ENCODE measurements at regions not wholly inside any gene's neighbourhood (a gene's known extent, or its start where the extent isn't known, plus 50 kb on each side); places are given as distances from the start of the nearest gene placed in this dataset.

GRCh38 chr1:192059407-192059806, 98.9 kb upstream of the RGS18 start:
- H3K27ac ChIP-seq (ENCODE audit: control insufficient read depth, insufficient read depth, low read length) = no peak overlapping the region
- no peaks in the 10 kb centered on the region for H4K20me1 ChIP-seq (ENCODE audit: control insufficient read depth, extremely low read depth, insufficient read depth, low read length)
- H3K9me3 ChIP-seq (ENCODE audit: control insufficient read depth, low read depth, low read length) = no peaks in the 10 kb centered on the region
- H3K4me1 ChIP-seq (ENCODE audit: control insufficient read depth, extremely low read depth, insufficient read depth, low read length) = peaks cover 2% of the 10 kb centered on the region
- no peak overlapping the region for H3K4me2 ChIP-seq (ENCODE audit: control insufficient read depth, extremely low read depth, insufficient read depth, low read depth, low read length)
- no peak for FAIRE-seq
- H3K79me2 ChIP-seq (ENCODE audit: control insufficient read depth, insufficient read depth, low read length) = no peaks in the 10 kb centered on the region
- H2AFZ ChIP-seq (ENCODE audit: control insufficient read depth, low read length) = no peak overlapping the region
- H3K9me1 ChIP-seq (ENCODE audit: control insufficient read depth, extremely low read depth, insufficient read depth, low read length) = no peaks in the 10 kb centered on the region
- TF ChIP-seq EZH2 (IDR thresholded peaks at IDR 0.05; ENCODE audit: low read length) = no peak
- TF ChIP-seq, protein P1, sequence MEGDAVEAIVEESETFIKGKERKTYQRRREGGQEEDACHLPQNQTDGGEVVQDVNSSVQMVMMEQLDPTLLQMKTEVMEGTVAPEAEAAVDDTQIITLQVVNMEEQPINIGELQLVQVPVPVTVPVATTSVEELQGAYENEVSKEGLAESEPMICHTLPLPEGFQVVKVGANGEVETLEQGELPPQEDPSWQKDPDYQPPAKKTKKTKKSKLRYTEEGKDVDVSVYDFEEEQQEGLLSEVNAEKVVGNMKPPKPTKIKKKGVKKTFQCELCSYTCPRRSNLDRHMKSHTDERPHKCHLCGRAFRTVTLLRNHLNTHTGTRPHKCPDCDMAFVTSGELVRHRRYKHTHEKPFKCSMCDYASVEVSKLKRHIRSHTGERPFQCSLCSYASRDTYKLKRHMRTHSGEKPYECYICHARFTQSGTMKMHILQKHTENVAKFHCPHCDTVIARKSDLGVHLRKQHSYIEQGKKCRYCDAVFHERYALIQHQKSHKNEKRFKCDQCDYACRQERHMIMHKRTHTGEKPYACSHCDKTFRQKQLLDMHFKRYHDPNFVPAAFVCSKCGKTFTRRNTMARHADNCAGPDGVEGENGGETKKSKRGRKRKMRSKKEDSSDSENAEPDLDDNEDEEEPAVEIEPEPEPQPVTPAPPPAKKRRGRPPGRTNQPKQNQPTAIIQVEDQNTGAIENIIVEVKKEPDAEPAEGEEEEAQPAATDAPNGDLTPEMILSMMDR (optimal IDR thresholded peaks at IDR 0.05 in 1 of 3, IDR thresholded peaks at IDR 0.05 in 1 of 3, conservative IDR thresholded peaks at IDR 0.05 in 1 of 3; ENCODE audit: extremely low read depth in 1 of 3, insufficient read depth in 2 of 3, low read length in 3 of 3) = no peak
- no peak overlapping the region for H3K4me3 ChIP-seq (ENCODE audit: control insufficient read depth in 2 of 3, extremely low read depth in 1 of 3, insufficient read depth in 2 of 3, low read depth in 1 of 3, low read length in 3 of 3)
- dilution Hi-C loops (cut with MboI; ENCODE audit: extremely low pct_ligation_motif_present, low sequenced_read_pairs) = no loop called here
- no peak for DNase-seq (ENCODE audit: low read depth, low spot score)
- H3K27me3 ChIP-seq (ENCODE audit: control insufficient read depth, extremely low read depth, insufficient read depth, low read length) = no peaks in the 10 kb centered on the region
- no peaks in the 10 kb centered on the region for H3K36me3 ChIP-seq (ENCODE audit: control insufficient read depth in 2 of 2, extremely low read depth in 1 of 2, insufficient read depth in 2 of 2, low read length in 2 of 2)
- no peak overlapping the region for H3K9ac ChIP-seq (ENCODE audit: control insufficient read depth, extremely low read depth, insufficient read depth, low read length)

GRCh38 chr1:192061556-192061955, 96.7 kb upstream of the RGS18 start:
- H3K27ac ChIP-seq (ENCODE audit: control insufficient read depth, insufficient read depth, low read length) = no peak overlapping the region
- no peaks in the 10 kb centered on the region for H3K36me3 ChIP-seq (ENCODE audit: control insufficient read depth in 2 of 2, extremely low read depth in 1 of 2, insufficient read depth in 2 of 2, low read length in 2 of 2)
- H3K4me2 ChIP-seq (ENCODE audit: control insufficient read depth, extremely low read depth, insufficient read depth, low read depth, low read length) = no peak overlapping the region
- no peak for TF ChIP-seq EZH2 (IDR thresholded peaks at IDR 0.05; ENCODE audit: low read length)
- TF ChIP-seq, protein P1 (optimal IDR thresholded peaks at IDR 0.05 in 1 of 3, IDR thresholded peaks at IDR 0.05 in 1 of 3, conservative IDR thresholded peaks at IDR 0.05 in 1 of 3; ENCODE audit: extremely low read depth in 1 of 3, insufficient read depth in 2 of 3, low read length in 3 of 3) = no peak
- H4K20me1 ChIP-seq (ENCODE audit: control insufficient read depth, extremely low read depth, insufficient read depth, low read length) = no peaks in the 10 kb centered on the region
- H3K79me2 ChIP-seq (ENCODE audit: control insufficient read depth, insufficient read depth, low read length) = no peaks in the 10 kb centered on the region
- no peak overlapping the region for H2AFZ ChIP-seq (ENCODE audit: control insufficient read depth, low read length)
- H3K27me3 ChIP-seq (ENCODE audit: control insufficient read depth, extremely low read depth, insufficient read depth, low read length) = no peaks in the 10 kb centered on the region
- H3K9me1 ChIP-seq (ENCODE audit: control insufficient read depth, extremely low read depth, insufficient read depth, low read length) = no peaks in the 10 kb centered on the region
- no peak overlapping the region for H3K9ac ChIP-seq (ENCODE audit: control insufficient read depth, extremely low read depth, insufficient read depth, low read length)
- peaks cover 2% of the 10 kb centered on the region for H3K4me1 ChIP-seq (ENCODE audit: control insufficient read depth, extremely low read depth, insufficient read depth, low read length)
- dilution Hi-C loops (cut with MboI; ENCODE audit: extremely low pct_ligation_motif_present, low sequenced_read_pairs) = no loop called here
- FAIRE-seq (peak; percentile 63), DNase-seq (ENCODE audit: low read depth, low spot score) (peak; percentile 9)
- H3K9me3 ChIP-seq (ENCODE audit: control insufficient read depth, low read depth, low read length) = no peaks in the 10 kb centered on the region
- no peak overlapping the region for H3K4me3 ChIP-seq (ENCODE audit: control insufficient read depth in 2 of 3, extremely low read depth in 1 of 3, insufficient read depth in 2 of 3, low read depth in 1 of 3, low read length in 3 of 3)

All from keratinocyte (primary cell).